Neural crest cell (in vitro differentiated cells): ENCODE measurements at regions not wholly inside any gene's neighbourhood (a gene's known extent, or its start where the extent isn't known, plus 50 kb on each side); places are given as distances from the start of the nearest gene placed in this dataset.

Experiments
- DNase-seq: peaks from one replicate; pipeline ENCODE4 v3.0.0; 2021; ENCODE audit warnings: low read depth, mixed read lengths, low spot score
- H3K27ac Mint-ChIP-seq: one replicate; pipeline ENCODE4 v1.8.0; 2021; ENCODE audit warnings: mild to moderate bottlenecking, mixed read lengths; ENCODE audit not compliant: unreplicated experiment
- H3K27me3 Mint-ChIP-seq: 2 replicates; pipeline ENCODE4 v1.8.0; 2021; ENCODE audit warnings: low read depth, mild to moderate bottlenecking, mixed read lengths
- H3K36me3 Mint-ChIP-seq: 2 replicates; pipeline ENCODE4 v1.8.0; 2021; ENCODE audit warnings: low read depth, mild to moderate bottlenecking, mixed read lengths
- H3K4me1 Mint-ChIP-seq: 2 replicates; pipeline ENCODE4 v1.8.0; 2021; ENCODE audit warnings: mixed read lengths
- H3K4me3 Mint-ChIP-seq: one replicate; pipeline ENCODE4 v1.8.0; 2021; ENCODE audit warnings: mild to moderate bottlenecking, mixed read lengths
- H3K9me3 Mint-ChIP-seq: 2 replicates; pipeline ENCODE4 v1.8.0; 2021; ENCODE audit warnings: mixed read lengths
- TF ChIP-seq, protein P1 (sequence below): fragments of 200-600 bp; sonication (generic); conservative IDR thresholded peaks from 2 replicates; pipeline ENCODE4 v1.5.0; 2021; ENCODE audit warnings: antibody characterized with exemption, mild to moderate bottlenecking

- Mint-ChIP-seq H3K27ac (no peak overlapping the region), H3K9me3 (peaks cover 5% of the 10 kb centered on the region)
Measured at GRCh38 chr11:39668640-39669039, 1790.8 kb downstream of the LRRC4C start.

DNA sequence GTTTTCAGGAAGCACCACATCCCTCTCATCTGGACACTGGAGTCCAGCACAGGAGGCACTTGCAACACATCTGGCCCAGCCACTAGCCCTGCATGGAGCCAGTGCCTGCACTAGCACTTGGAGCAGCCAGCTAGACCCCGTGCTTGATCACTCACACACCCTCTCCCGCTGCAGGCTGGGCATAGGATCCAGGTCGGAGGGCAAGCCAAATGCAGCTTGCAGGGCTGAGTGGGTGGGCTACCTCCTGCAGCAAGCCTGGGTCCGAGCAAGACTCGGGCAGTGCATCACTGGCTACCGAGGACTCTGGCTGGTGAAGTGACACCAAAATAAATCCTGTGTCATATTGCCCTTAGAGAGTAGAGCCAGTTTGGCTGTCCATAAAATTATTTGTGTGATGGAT lies 1795.4 kb downstream of the LRRC4C start:
- Mint-ChIP-seq H3K36me3 (peaks cover 11% of the 10 kb centered on the region), H3K27ac (no peak overlapping the region), H3K4me1 (peaks cover 9% of the 10 kb centered on the region), H3K4me3 (no peak overlapping the region), H3K27me3 (no peaks in the 10 kb centered on the region), H3K9me3 (peaks cover 16% of the 10 kb centered on the region)
- TF ChIP-seq, protein P1, sequence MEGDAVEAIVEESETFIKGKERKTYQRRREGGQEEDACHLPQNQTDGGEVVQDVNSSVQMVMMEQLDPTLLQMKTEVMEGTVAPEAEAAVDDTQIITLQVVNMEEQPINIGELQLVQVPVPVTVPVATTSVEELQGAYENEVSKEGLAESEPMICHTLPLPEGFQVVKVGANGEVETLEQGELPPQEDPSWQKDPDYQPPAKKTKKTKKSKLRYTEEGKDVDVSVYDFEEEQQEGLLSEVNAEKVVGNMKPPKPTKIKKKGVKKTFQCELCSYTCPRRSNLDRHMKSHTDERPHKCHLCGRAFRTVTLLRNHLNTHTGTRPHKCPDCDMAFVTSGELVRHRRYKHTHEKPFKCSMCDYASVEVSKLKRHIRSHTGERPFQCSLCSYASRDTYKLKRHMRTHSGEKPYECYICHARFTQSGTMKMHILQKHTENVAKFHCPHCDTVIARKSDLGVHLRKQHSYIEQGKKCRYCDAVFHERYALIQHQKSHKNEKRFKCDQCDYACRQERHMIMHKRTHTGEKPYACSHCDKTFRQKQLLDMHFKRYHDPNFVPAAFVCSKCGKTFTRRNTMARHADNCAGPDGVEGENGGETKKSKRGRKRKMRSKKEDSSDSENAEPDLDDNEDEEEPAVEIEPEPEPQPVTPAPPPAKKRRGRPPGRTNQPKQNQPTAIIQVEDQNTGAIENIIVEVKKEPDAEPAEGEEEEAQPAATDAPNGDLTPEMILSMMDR: no peak
- DNase-seq: no peak

More at GRCh38 chr11:39668640-39669039, 1790.8 kb downstream of the LRRC4C start:
- DNase-seq: no peak
- no peak overlapping the region for H3K4me3 Mint-ChIP-seq
- peaks cover 6% of the 10 kb centered on the region for H3K36me3 Mint-ChIP-seq
- H3K27me3 Mint-ChIP-seq: no peaks in the 10 kb centered on the region
- H3K4me1 Mint-ChIP-seq: no peaks in the 10 kb centered on the region
- TF ChIP-seq, protein P1: no peak

DNA sequence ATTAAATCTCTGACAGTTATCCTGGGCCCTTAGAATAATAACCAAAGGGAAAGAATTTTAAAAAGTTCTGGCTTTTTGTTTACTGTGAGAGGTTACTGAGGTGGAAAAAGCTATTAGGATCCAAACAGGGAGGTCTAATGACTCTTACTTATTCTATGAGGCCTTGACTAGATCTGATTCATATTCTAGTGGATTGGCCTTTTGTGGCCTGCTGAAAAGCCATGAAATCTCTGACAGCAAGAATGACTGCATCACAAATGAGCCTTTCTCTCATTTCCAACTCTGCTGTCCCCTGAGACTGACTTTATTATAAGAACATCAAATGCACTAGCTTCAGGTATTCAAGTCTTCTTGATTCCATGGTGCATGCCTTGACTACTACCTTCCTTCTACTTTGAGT lies 1797.6 kb downstream of the LRRC4C start:
- Mint-ChIP-seq H3K4me3 (no peak overlapping the region), H3K36me3 (peaks cover 11% of the 10 kb centered on the region), H3K27me3 (no peaks in the 10 kb centered on the region), H3K27ac (no peak overlapping the region), H3K9me3 (peaks cover 16% of the 10 kb centered on the region), H3K4me1 (peaks cover 9% of the 10 kb centered on the region)
- TF ChIP-seq, protein P1: no peak
- DNase-seq: no peak

GRCh38 chr11:39651857-39652461 lies 1807.5 kb downstream of the LRRC4C start:
- H3K27me3 Mint-ChIP-seq: no peaks in the 10 kb centered on the region

DNA sequence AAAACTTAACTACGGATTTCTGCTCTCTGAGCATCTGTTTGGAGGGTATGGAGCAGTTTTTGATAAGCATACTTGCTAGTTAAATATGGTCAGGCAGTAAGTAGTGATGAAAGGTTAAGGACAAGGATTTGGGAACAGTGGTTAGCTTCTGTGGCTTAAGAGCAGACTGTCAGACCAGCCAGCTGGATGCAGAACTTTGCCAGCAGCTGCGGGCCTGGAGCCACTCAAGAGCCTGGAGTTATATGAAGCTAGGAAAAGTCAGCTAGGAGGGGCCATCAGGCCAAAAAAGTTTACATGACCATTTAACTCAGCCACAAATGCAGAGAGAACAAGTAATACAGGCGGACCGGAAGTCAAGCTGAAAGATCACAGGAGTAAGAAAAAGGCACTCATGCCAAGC lies 1817.7 kb downstream of the LRRC4C start:
- Mint-ChIP-seq H3K9me3 (peaks cover 8% of the 10 kb centered on the region), H3K27ac (no peak overlapping the region), H3K4me3 (no peak overlapping the region), H3K27me3 (no peaks in the 10 kb centered on the region), H3K36me3 (peaks cover 3% of the 10 kb centered on the region), H3K4me1 (no peaks in the 10 kb centered on the region)
- TF ChIP-seq, protein P1: no peak
- DNase-seq: no peak

More at GRCh38 chr11:39651857-39652461, 1807.5 kb downstream of the LRRC4C start:
- H3K27ac Mint-ChIP-seq: no peak overlapping the region
- no peak overlapping the region for H3K4me3 Mint-ChIP-seq
- DNase-seq: no peak
- peaks cover 4% of the 10 kb centered on the region for H3K9me3 Mint-ChIP-seq
- H3K36me3 Mint-ChIP-seq: no peaks in the 10 kb centered on the region
- H3K4me1 Mint-ChIP-seq: no peaks in the 10 kb centered on the region
- TF ChIP-seq, protein P1: no peak
